RWPE2 (cell line): ENCODE measurements at regions not wholly inside any gene's neighbourhood (a gene's known extent, or its start where the extent isn't known, plus 50 kb on each side); places are given as distances from the start of the nearest gene placed in this dataset.

Experiments used
- ATAC-seq: fragments of 200-7000 bp; cut with Tn5 transposase; 3 replicates; pipeline ENCODE4 v1.9.1; 2021; ENCODE audit warnings: low read depth
- DNase-seq: peaks from one replicate; pipeline ENCODE4 v3.0.0-alpha.2; 2020; ENCODE audit warnings: low spot score
- H3K27ac ChIP-seq: fragments of 450-650 bp; 2 replicates; pipeline ENCODE4 v1.5.1; 2017; ENCODE audit warnings: mild to moderate bottlenecking; ENCODE audit not compliant: poor library complexity, severe bottlenecking
- H3K27me3 ChIP-seq: fragments of 250-450 bp; sonication (Bioruptor Pico); 2 replicates; pipeline ENCODE4 v1.5.1; 2021; ENCODE audit warnings: mild to moderate bottlenecking, moderate library complexity; ENCODE audit not compliant: insufficient read depth, poor library complexity, severe bottlenecking
- H3K36me3 ChIP-seq: fragments of 250-450 bp; sonication (Bioruptor Pico); 2 replicates; pipeline ENCODE4 v1.5.1; 2020; ENCODE audit warnings: low read depth, mild to moderate bottlenecking, moderate library complexity
- H3K4me1 ChIP-seq: fragments of 250-450 bp; sonication (Bioruptor Pico); 2 replicates; pipeline ENCODE4 v1.5.1; 2021; ENCODE audit warnings: mild to moderate bottlenecking, moderate library complexity; ENCODE audit not compliant: insufficient read depth, poor library complexity, severe bottlenecking
- H3K4me3 ChIP-seq: fragments of 250-450 bp; sonication (Bioruptor Pico); 2 replicates; pipeline ENCODE4 v1.5.1; 2021; ENCODE audit warnings: mild to moderate bottlenecking, moderate library complexity; ENCODE audit not compliant: severe bottlenecking
- H3K9me3 ChIP-seq: fragments of 250-450 bp; sonication (Bioruptor Pico); 2 replicates; pipeline ENCODE4 v1.5.1; 2021; ENCODE audit warnings: mild to moderate bottlenecking, moderate library complexity; ENCODE audit not compliant: severe bottlenecking
- CTCF ChIP-seq: fragments of 450-650 bp; IDR thresholded peaks from one replicate; pipeline ENCODE4 v1.5.1; 2017; ENCODE audit warnings: mild to moderate bottlenecking, moderate library complexity; ENCODE audit not compliant: poor library complexity, severe bottlenecking

DNA sequence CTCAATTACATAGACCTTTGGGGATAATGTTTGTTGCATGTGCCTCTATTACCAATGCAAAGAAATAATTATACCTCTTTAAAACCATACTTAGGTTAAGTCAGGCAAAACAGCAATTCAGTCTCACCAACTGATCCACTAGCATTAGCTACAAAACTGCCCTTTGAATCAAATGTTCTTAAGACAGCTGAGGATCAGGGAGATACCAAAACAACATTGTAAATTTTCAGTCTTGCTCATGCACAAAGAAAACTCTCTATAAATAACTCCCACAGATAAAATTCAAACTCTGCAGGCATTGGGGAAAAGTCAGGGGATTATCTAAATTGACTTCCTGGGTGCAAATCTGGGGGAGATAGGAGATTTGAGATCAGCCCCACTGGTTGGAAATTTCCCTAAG, 100.9 kb upstream of the DPT start:
- Histone ChIP-seq H3K4me3 (no peak overlapping the region), H3K27me3 (no peaks in the 10 kb centered on the region), H3K4me1 (no peaks in the 10 kb centered on the region), H3K36me3 (no peaks in the 10 kb centered on the region), H3K27ac (no peak overlapping the region), H3K9me3 (no peaks in the 10 kb centered on the region)
- DNase-seq (no peak), ATAC-seq (no peak)
- no peak for TF ChIP-seq CTCF

DNA sequence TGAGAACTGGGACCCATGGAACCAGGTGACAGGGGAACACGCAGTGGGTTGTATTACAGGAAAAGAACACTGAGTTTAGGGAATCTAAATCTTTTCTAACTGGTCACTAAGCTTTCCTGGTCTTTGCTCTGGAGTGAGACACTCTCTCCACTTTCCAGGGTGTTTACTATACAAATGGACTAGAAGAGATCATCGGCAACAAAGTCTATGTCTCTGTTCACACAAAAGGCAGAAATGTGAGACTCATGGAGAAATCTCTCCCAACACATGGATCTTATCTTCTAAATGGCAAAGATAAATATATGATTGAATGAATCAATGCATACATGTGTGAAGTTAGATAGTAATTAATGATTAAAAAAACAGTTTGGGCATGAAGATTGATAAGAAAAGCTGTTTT, 101.6 kb upstream of the DPT start:
- H3K4me1 ChIP-seq = peaks cover 2% of the 10 kb centered on the region
- H3K4me3 ChIP-seq = no peak overlapping the region
- H3K9me3 ChIP-seq = no peaks in the 10 kb centered on the region
- TF ChIP-seq CTCF = no peak
- no peak for DNase-seq
- no peak overlapping the region for H3K27ac ChIP-seq
- no peaks in the 10 kb centered on the region for H3K27me3 ChIP-seq
- no peak for ATAC-seq
- H3K36me3 ChIP-seq = no peaks in the 10 kb centered on the region

DNA sequence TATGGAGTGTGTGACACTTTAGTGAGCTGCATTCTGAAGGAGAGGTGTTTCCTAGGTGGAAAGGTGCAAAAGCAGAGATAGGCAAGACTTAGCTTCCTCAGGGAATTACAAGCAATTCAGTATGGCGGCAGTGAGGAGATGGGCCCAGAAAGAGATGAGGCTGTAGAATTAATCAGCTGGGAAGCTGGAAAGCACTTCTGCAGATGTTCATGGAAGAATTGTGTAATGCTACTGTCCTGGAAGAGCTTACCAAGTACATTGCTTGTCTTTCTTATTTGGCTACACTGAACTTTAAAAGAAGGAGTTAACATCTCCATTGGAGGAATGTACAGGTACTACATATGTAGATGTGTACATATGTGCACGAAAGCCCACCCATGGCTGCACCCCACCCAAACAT, 103.7 kb upstream of the DPT start:
- Histone ChIP-seq H3K36me3 (no peaks in the 10 kb centered on the region), H3K27ac (no peak overlapping the region), H3K9me3 (no peaks in the 10 kb centered on the region), H3K27me3 (no peaks in the 10 kb centered on the region), H3K4me1 (peaks cover 6% of the 10 kb centered on the region), H3K4me3 (no peak overlapping the region)
- ATAC-seq = no peak
- DNase-seq = no peak
- TF ChIP-seq CTCF = no peak

DNA sequence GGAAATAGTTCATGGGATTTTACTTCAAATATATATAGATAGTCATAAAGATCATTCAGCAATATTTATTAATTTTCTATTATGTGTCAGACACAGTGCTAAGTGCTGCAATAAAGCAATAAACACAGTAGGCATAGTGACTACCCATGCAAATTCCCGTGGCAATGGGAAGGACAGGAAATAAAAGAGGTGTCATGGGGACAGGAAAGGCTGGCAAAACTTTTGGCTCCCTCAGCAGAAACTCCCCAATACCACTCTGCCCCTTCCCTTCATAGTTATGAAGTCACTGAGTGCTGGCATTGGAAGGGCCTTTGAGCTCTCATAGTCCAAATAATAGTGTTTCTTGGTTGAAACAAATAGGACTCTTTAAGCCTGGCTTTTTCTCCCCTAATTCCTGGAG, 104.4 kb upstream of the DPT start:
- Histone ChIP-seq H3K4me3 (no peak overlapping the region), H3K27me3 (no peaks in the 10 kb centered on the region), H3K36me3 (no peaks in the 10 kb centered on the region), H3K27ac (no peak overlapping the region), H3K9me3 (no peaks in the 10 kb centered on the region), H3K4me1 (peaks cover 6% of the 10 kb centered on the region)
- no peak for TF ChIP-seq CTCF
- ATAC-seq (no peak), DNase-seq (no peak)

- ATAC-seq (no peak), DNase-seq (no peak)
- H3K4me3 ChIP-seq = no peak overlapping the region
- H3K4me1 ChIP-seq = peaks cover 6% of the 10 kb centered on the region
- H3K36me3 ChIP-seq = no peaks in the 10 kb centered on the region
- no peak overlapping the region for H3K27ac ChIP-seq
- no peak for TF ChIP-seq CTCF
- no peaks in the 10 kb centered on the region for H3K27me3 ChIP-seq
- no peaks in the 10 kb centered on the region for H3K9me3 ChIP-seq
These were observed 104.8 kb upstream of the DPT start for GRCh38 chr1:168833801-168834224.
